ENCODE measurements at regions not wholly inside any gene's neighbourhood (a gene's known extent, or its start where the extent isn't known, plus 50 kb on each side); places are given as distances from the start of the nearest gene placed in this dataset.
"Not testable (repeated sequence)": the region's sequence is repeated elsewhere in the genome, so short reads cannot be mapped to it uniquely, and the experiment has no call there.

GRCh38 chrX:106284431-106285025 lies 116.4 kb downstream of the PWWP3B start:
- no peak for DNase-seq

GRCh38 chrX:106286053-106286650 lies 118.0 kb downstream of the PWWP3B start:
- Histone ChIP-seq H3K9me3 (replicated peaks; ENCODE audit: control insufficient read depth, low read depth, low read length) (no peaks in the 10 kb centered on the region), H3K4me1 (ENCODE audit: control insufficient read depth, insufficient read depth, low read length) (no peaks in the 10 kb centered on the region), H3K4me3 (ENCODE audit: low read length) (no peak overlapping the region), H3K27ac (ENCODE audit: low read length) (no peak overlapping the region), H3K27me3 (ENCODE audit: control insufficient read depth, insufficient read depth, low read length) (peaks cover 7% of the 10 kb centered on the region), H3K36me3 (ENCODE audit: control insufficient read depth, insufficient read depth, low read length) (no peaks in the 10 kb centered on the region)
- no CpG with 5 or more reads among the region's 1 CpG for WGBS (ENCODE audit: insufficient coverage)
- DNase-seq: no peak

More at GRCh38 chrX:106284431-106285025, 116.4 kb downstream of the PWWP3B start:
- no peaks in the 10 kb centered on the region for H3K9me3 ChIP-seq (replicated peaks; ENCODE audit: control insufficient read depth, low read depth, low read length)
- no peak overlapping the region for H3K27ac ChIP-seq (ENCODE audit: low read length)
- H3K4me1 ChIP-seq (ENCODE audit: control insufficient read depth, insufficient read depth, low read length): no peaks in the 10 kb centered on the region
- no CpG with 5 or more reads among the region's 2 CpGs for WGBS (ENCODE audit: insufficient coverage)
- H3K4me3 ChIP-seq (ENCODE audit: low read length): no peak overlapping the region
- H3K27me3 ChIP-seq (ENCODE audit: control insufficient read depth, insufficient read depth, low read length): peaks cover 7% of the 10 kb centered on the region
- no peaks in the 10 kb centered on the region for H3K36me3 ChIP-seq (ENCODE audit: control insufficient read depth, insufficient read depth, low read length)

DNA sequence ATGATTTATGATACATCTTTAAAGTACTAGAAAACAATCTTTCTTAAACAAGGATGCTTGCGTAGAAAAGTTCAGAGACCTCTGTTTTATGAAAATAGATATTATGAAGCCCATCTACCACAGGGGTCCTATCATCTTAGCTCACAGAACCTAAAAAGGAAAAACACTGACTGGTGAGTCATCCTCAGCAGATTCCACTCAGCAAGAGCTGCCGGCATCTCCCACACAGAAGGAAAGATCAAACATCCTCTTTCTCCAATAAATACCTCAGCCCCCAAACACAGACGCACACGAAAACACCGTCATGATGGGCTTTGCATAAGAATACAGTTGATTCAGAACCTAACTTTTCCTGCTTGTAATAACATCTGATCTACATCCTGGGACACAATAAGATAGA lies 122.7 kb downstream of the PWWP3B start:
- not testable (repeated sequence) for H3K4me3 ChIP-seq (ENCODE audit: low read length); DNase-seq; H3K27ac ChIP-seq (ENCODE audit: low read length); H3K27me3 ChIP-seq (ENCODE audit: control insufficient read depth, insufficient read depth, low read length); H3K4me1 ChIP-seq (ENCODE audit: control insufficient read depth, insufficient read depth, low read length); H3K9me3 ChIP-seq (replicated peaks; ENCODE audit: control insufficient read depth, low read depth, low read length); H3K36me3 ChIP-seq (ENCODE audit: control insufficient read depth, insufficient read depth, low read length)
- WGBS (ENCODE audit: insufficient coverage): no CpG with 5 or more reads among the region's 5 CpGs

DNA sequence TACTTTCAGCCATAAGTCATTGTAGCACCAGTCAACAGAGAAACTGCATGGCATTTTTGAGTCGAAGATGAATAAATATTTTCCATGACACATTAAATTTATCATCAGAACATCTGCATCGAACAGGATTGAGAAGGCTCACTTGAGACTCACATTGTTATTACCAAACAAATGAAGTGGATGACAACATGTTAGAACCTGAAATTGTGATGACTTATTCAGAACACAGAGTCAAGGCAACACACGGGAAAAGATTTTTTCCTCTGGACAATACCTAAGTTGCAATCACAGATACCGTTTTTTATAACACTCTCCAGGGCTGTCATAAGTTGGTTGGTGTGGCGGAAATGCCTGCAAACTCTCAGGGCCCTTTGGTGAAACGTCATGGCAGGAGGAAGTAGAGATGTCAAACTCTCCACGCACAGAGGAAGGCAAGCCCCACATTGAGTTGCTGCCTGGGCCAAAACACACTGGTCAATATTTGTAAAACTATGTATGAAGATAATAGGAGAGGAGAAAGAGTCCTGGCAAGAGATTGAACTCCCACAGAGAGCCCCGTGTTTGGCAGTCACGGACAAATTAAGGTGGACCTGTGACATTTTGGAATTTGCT lies 123.8 kb downstream of the PWWP3B start:
- H3K4me1 ChIP-seq (ENCODE audit: control insufficient read depth, insufficient read depth, low read length); H3K27ac ChIP-seq (ENCODE audit: low read length); H3K4me3 ChIP-seq (ENCODE audit: low read length); H3K9me3 ChIP-seq (replicated peaks; ENCODE audit: control insufficient read depth, low read depth, low read length); H3K36me3 ChIP-seq (ENCODE audit: control insufficient read depth, insufficient read depth, low read length); DNase-seq; H3K27me3 ChIP-seq (ENCODE audit: control insufficient read depth, insufficient read depth, low read length): not testable (repeated sequence)
- no CpG with 5 or more reads among the region's 9 CpGs for WGBS (ENCODE audit: insufficient coverage)

GRCh38 chrX:106300239-106300638 lies 132.1 kb downstream of the PWWP3B start:
- no CpG with 5 or more reads among the region's 2 CpGs for WGBS (ENCODE audit: insufficient coverage)
- Histone ChIP-seq H3K27ac (ENCODE audit: low read length) (no peak overlapping the region), H3K36me3 (ENCODE audit: control insufficient read depth, insufficient read depth, low read length) (no peaks in the 10 kb centered on the region), H3K9me3 (replicated peaks; ENCODE audit: control insufficient read depth, low read depth, low read length) (no peaks in the 10 kb centered on the region), H3K4me3 (ENCODE audit: low read length) (no peak overlapping the region), H3K27me3 (ENCODE audit: control insufficient read depth, insufficient read depth, low read length) (no peaks in the 10 kb centered on the region), H3K4me1 (ENCODE audit: control insufficient read depth, insufficient read depth, low read length) (no peaks in the 10 kb centered on the region)
- DNase-seq: no peak

DNA sequence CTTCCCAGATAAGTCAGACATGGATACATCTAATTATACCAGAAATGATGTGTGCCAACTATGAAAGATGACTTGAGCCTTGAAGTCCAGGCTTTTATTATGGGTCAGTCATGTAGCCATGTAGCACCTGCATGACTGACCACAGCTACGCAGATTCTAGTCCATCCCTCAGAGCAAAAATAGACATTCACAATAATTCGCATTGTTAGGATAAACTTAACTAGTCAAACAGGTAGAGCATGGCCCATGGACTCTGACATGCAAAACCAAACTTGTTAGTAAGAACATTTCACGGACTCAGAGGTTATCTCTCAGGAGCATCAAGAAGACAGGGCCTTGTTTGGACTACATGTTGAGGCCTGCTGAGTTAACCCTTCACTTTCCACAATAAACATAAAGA lies 132.6 kb downstream of the PWWP3B start:
- Histone ChIP-seq H3K36me3 (ENCODE audit: control insufficient read depth, insufficient read depth, low read length) (no peaks in the 10 kb centered on the region), H3K27ac (ENCODE audit: low read length) (no peak overlapping the region), H3K9me3 (replicated peaks; ENCODE audit: control insufficient read depth, low read depth, low read length) (no peaks in the 10 kb centered on the region), H3K4me1 (ENCODE audit: control insufficient read depth, insufficient read depth, low read length) (no peaks in the 10 kb centered on the region), H3K27me3 (ENCODE audit: control insufficient read depth, insufficient read depth, low read length) (no peaks in the 10 kb centered on the region), H3K4me3 (ENCODE audit: low read length) (no peak overlapping the region)
- no peak for DNase-seq
- WGBS (ENCODE audit: insufficient coverage): 60% methylated on average over 2 of the region's 3 CpGs

GRCh38 chrX:106302304-106302703 lies 134.2 kb downstream of the PWWP3B start:
- H3K9me3 ChIP-seq (replicated peaks; ENCODE audit: control insufficient read depth, low read depth, low read length): no peaks in the 10 kb centered on the region
- no peak for DNase-seq

GRCh38 chrX:106306391-106306947 lies 138.4 kb downstream of the PWWP3B start:
- Histone ChIP-seq H3K27me3 (ENCODE audit: control insufficient read depth, insufficient read depth, low read length) (peaks cover 3% of the 10 kb centered on the region), H3K4me3 (ENCODE audit: low read length) (no peak overlapping the region), H3K4me1 (ENCODE audit: control insufficient read depth, insufficient read depth, low read length) (no peaks in the 10 kb centered on the region), H3K9me3 (replicated peaks; ENCODE audit: control insufficient read depth, low read depth, low read length) (no peaks in the 10 kb centered on the region), H3K36me3 (ENCODE audit: control insufficient read depth, insufficient read depth, low read length) (no peaks in the 10 kb centered on the region), H3K27ac (ENCODE audit: low read length) (no peak overlapping the region)
- 93% methylated on average over 6 of the region's 7 CpGs for WGBS (ENCODE audit: insufficient coverage)
- no peak for DNase-seq

More at GRCh38 chrX:106302304-106302703, 134.2 kb downstream of the PWWP3B start:
- H3K27ac ChIP-seq (ENCODE audit: low read length): no peak overlapping the region
- H3K4me3 ChIP-seq (ENCODE audit: low read length): no peak overlapping the region
- H3K4me1 ChIP-seq (ENCODE audit: control insufficient read depth, insufficient read depth, low read length): no peaks in the 10 kb centered on the region
- 66% methylated on average over 2 of the region's 2 CpGs for WGBS (ENCODE audit: insufficient coverage)
- peaks cover 3% of the 10 kb centered on the region for H3K27me3 ChIP-seq (ENCODE audit: control insufficient read depth, insufficient read depth, low read length)
- no peaks in the 10 kb centered on the region for H3K36me3 ChIP-seq (ENCODE audit: control insufficient read depth, insufficient read depth, low read length)

DNA sequence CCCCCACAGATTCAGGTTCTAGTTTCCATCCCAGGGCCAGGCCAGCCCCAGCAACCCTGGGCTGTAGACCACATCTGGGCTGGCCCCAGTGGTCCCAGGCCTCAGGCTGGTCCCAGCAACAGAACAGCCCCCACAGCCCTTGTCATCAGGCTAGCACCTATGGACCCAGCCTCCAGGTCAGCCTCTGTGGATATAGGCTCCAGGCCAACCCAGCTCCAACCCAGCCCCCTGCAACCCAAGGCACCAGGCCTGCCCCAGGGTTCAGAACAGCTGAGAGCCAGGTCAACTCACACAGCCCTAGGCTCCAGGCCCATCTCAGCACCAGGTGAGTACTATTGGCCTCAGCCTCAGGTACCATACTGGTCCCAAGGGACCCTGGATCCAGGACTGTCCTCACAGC lies 155.3 kb downstream of the PWWP3B start:
- DNase-seq: no peak
- no peaks in the 10 kb centered on the region for H3K4me1 ChIP-seq (ENCODE audit: control insufficient read depth, insufficient read depth, low read length)

DNA sequence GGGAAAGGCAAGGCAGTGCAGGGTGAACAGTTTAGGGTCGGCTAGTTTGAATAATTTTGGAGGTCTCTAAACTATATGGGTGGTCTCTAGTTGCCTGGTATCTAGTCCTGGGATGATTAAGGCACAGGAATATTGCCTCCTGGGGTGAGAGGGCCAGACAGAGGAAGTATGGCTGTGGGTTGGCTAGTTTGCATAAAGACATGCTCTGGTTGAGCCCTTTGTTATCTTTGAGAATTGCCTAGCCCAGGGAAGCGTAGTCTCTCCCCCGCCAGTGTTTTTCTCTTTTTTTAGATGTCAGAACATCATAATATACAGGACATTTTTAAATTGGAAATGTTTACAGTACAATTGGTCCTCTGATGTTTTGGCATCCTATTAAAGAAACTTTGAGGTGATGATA lies 163.5 kb downstream of the PWWP3B start:
- Histone ChIP-seq H3K9me3 (replicated peaks; ENCODE audit: control insufficient read depth, low read depth, low read length) (no peaks in the 10 kb centered on the region), H3K36me3 (ENCODE audit: control insufficient read depth, insufficient read depth, low read length) (no peaks in the 10 kb centered on the region), H3K4me1 (ENCODE audit: control insufficient read depth, insufficient read depth, low read length) (no peaks in the 10 kb centered on the region), H3K27me3 (ENCODE audit: control insufficient read depth, insufficient read depth, low read length) (peaks cover 4% of the 10 kb centered on the region), H3K27ac (ENCODE audit: low read length) (no peak overlapping the region), H3K4me3 (ENCODE audit: low read length) (no peak overlapping the region)
- no peak for DNase-seq
- WGBS (ENCODE audit: insufficient coverage): 55% methylated on average over 1 of the region's 3 CpGs

More for the DNA sequence above, 155.3 kb downstream of the PWWP3B start:
- H3K27me3 ChIP-seq (ENCODE audit: control insufficient read depth, insufficient read depth, low read length): peaks cover 13% of the 10 kb centered on the region
- no peak overlapping the region for H3K4me3 ChIP-seq (ENCODE audit: low read length)
- no peaks in the 10 kb centered on the region for H3K9me3 ChIP-seq (replicated peaks; ENCODE audit: control insufficient read depth, low read depth, low read length)
- H3K27ac ChIP-seq (ENCODE audit: low read length): no peak overlapping the region
- H3K36me3 ChIP-seq (ENCODE audit: control insufficient read depth, insufficient read depth, low read length): no peaks in the 10 kb centered on the region
